Mammary epithelial cell (primary cell): ENCODE measurements at regions not wholly inside any gene's neighbourhood (a gene's known extent, or its start where the extent isn't known, plus 50 kb on each side); places are given as distances from the start of the nearest gene placed in this dataset.

Source experiments
- CTCF ChIP-seq, 2 donors: IDR thresholded peaks in 1 of 2; conservative IDR thresholded peaks in 1 of 2; 2 replicates each; pipeline ENCODE4 v1.5.1; 2011 to 2012; ENCODE audit warnings: inconsistent platforms in 2 of 2, low read length in 2 of 2, mild to moderate bottlenecking in 2 of 2, control low read depth in 1 of 2, low read depth in 1 of 2; ENCODE audit not compliant: insufficient read depth in 1 of 2; ENCODE audit errors: extremely low read depth in 1 of 2
- EZH2 ChIP-seq: IDR thresholded peaks from 2 replicates; pipeline ENCODE4 v1.6.1; 2012; ENCODE audit warnings: low read length, inconsistent platforms, borderline replicate concordance

- TF ChIP-seq CTCF (conservative IDR thresholded peaks at IDR 0.05 in 1 of 2, IDR thresholded peaks at IDR 0.05 in 1 of 2; ENCODE audit: extremely low read depth in 1 of 2, insufficient read depth in 1 of 2, low read depth in 1 of 2, low read length in 2 of 2): no peak
- TF ChIP-seq EZH2: no peak
These were observed 79.2 kb upstream of the COL3A1 start for GRCh38 chr2:188894979-188895378.
